ENCODE measurements at regions not wholly inside any gene's neighbourhood (a gene's known extent, or its start where the extent isn't known, plus 50 kb on each side); places are given as distances from the start of the nearest gene placed in this dataset.
"Not testable (repeated sequence)": the region's sequence is repeated elsewhere in the genome, so short reads cannot be mapped to it uniquely, and the experiment has no call there.

- intact Hi-C loops (cut with micrococcal nuclease), result no loop called here
- Mint-ChIP-seq H3K4me1 (no peaks in the 10 kb centered on the region), H3K36me3 (no peaks in the 10 kb centered on the region), H3K9me3 (no peaks in the 10 kb centered on the region), H3K4me3 (no peak overlapping the region), H3K27me3 (ENCODE audit: low read depth in 2 of 2) (no peaks in the 10 kb centered on the region), H3K27ac (no peak overlapping the region)
- Histone ChIP-seq H3K4me1 (ENCODE audit: control insufficient read depth, insufficient read depth, low read length) (no peaks in the 10 kb centered on the region), H3K27ac (ENCODE audit: low read length) (no peak overlapping the region), H3K36me3 (ENCODE audit: control insufficient read depth, insufficient read depth, low read length) (no peaks in the 10 kb centered on the region), H3K9me3 (ENCODE audit: control insufficient read depth, insufficient read depth, low read length) (no peaks in the 10 kb centered on the region), H3K27me3 (ENCODE audit: control insufficient read depth, insufficient read depth, low read length) (no peaks in the 10 kb centered on the region), H3K4me3 (ENCODE audit: low read length) (no peak overlapping the region)
- DNase-seq (no peak), ATAC-seq (no peak)
- 95% methylated on average over 11 of the region's 11 CpGs for WGBS (ENCODE audit: insufficient coverage)
- TF ChIP-seq CTCF (IDR thresholded peaks at IDR 0.05), result no peak
Observed at GRCh38 chr6:21730533-21730932, 137.0 kb downstream of the SOX4 start.

GRCh38 chr6:21731411-21732031, 138.0 kb downstream of the SOX4 start:
- H3K27me3 Mint-ChIP-seq (ENCODE audit: low read depth in 2 of 2), result peaks cover 4 to 9% of the 10 kb centered on the region in 2 donors
- 78% methylated on average over 4 of the region's 5 CpGs for WGBS (ENCODE audit: insufficient coverage)

GRCh38 chr6:21732032-21732730, 138.6 kb downstream of the SOX4 start:
- H3K27me3 Mint-ChIP-seq (ENCODE audit: low read depth in 2 of 2); H3K4me1 Mint-ChIP-seq; H3K4me1 ChIP-seq (ENCODE audit: control insufficient read depth, insufficient read depth, low read length); H3K4me3 Mint-ChIP-seq; H3K9me3 ChIP-seq (ENCODE audit: control insufficient read depth, insufficient read depth, low read length); ATAC-seq; DNase-seq; H3K4me3 ChIP-seq (ENCODE audit: low read length); H3K36me3 ChIP-seq (ENCODE audit: control insufficient read depth, insufficient read depth, low read length); H3K27ac Mint-ChIP-seq; H3K27me3 ChIP-seq (ENCODE audit: control insufficient read depth, insufficient read depth, low read length); H3K9me3 Mint-ChIP-seq; H3K36me3 Mint-ChIP-seq; H3K27ac ChIP-seq (ENCODE audit: low read length); intact Hi-C loops (cut with micrococcal nuclease): not testable (repeated sequence)
- WGBS (ENCODE audit: insufficient coverage), result 92% methylated on average over 13 of the region's 14 CpGs

More at GRCh38 chr6:21731411-21732031, 138.0 kb downstream of the SOX4 start:
- TF ChIP-seq CTCF (IDR thresholded peaks at IDR 0.05), result no peak
- Histone ChIP-seq H3K27ac (ENCODE audit: low read length) (no peak overlapping the region), H3K9me3 (ENCODE audit: control insufficient read depth, insufficient read depth, low read length) (no peaks in the 10 kb centered on the region), H3K4me3 (ENCODE audit: low read length) (no peak overlapping the region), H3K4me1 (ENCODE audit: control insufficient read depth, insufficient read depth, low read length) (no peaks in the 10 kb centered on the region), H3K36me3 (ENCODE audit: control insufficient read depth, insufficient read depth, low read length) (no peaks in the 10 kb centered on the region), H3K27me3 (ENCODE audit: control insufficient read depth, insufficient read depth, low read length) (no peaks in the 10 kb centered on the region)
- H3K4me1 Mint-ChIP-seq, result no peaks in the 10 kb centered on the region
- H3K36me3 Mint-ChIP-seq, result no peaks in the 10 kb centered on the region
- no peaks in the 10 kb centered on the region for H3K9me3 Mint-ChIP-seq
- no peak overlapping the region for H3K27ac Mint-ChIP-seq
- no peak overlapping the region for H3K4me3 Mint-ChIP-seq
- DNase-seq, result no peak
- ATAC-seq, result no peak
- intact Hi-C loops (cut with micrococcal nuclease), result no loop called here

GRCh38 chr6:21732731-21733130, 139.2 kb downstream of the SOX4 start:
- H3K36me3 Mint-ChIP-seq, result no peaks in the 10 kb centered on the region
- Histone ChIP-seq H3K36me3 (ENCODE audit: control insufficient read depth, insufficient read depth, low read length) (no peaks in the 10 kb centered on the region), H3K27me3 (ENCODE audit: control insufficient read depth, insufficient read depth, low read length) (peaks cover 3% of the 10 kb centered on the region), H3K9me3 (ENCODE audit: control insufficient read depth, insufficient read depth, low read length) (no peaks in the 10 kb centered on the region), H3K27ac (ENCODE audit: low read length) (no peak overlapping the region), H3K4me1 (ENCODE audit: control insufficient read depth, insufficient read depth, low read length) (no peaks in the 10 kb centered on the region), H3K4me3 (ENCODE audit: low read length) (no peak overlapping the region)
- no peaks in the 10 kb centered on the region for H3K4me1 Mint-ChIP-seq
- no peak overlapping the region for H3K27ac Mint-ChIP-seq
- no peak for TF ChIP-seq CTCF (IDR thresholded peaks at IDR 0.05)
- H3K4me3 Mint-ChIP-seq, result no peak overlapping the region
- intact Hi-C loops (cut with micrococcal nuclease), result no loop called here
- 100% methylated on average over 1 of the region's 2 CpGs for WGBS (ENCODE audit: insufficient coverage)
- ATAC-seq (no peak), DNase-seq (no peak)
- H3K27me3 Mint-ChIP-seq (ENCODE audit: low read depth in 2 of 2), result peaks cover 4 to 9% of the 10 kb centered on the region in 2 donors
- no peaks in the 10 kb centered on the region for H3K9me3 Mint-ChIP-seq
